Stimulated activated CD8-positive, alpha-beta memory T cell treated with anti-CD3 and anti-CD28 coated beads, Interleukin-7, amount 100 ng/mL, for 1 hour (primary cell): ENCODE measurements at regions not wholly inside any gene's neighbourhood (a gene's known extent, or its start where the extent isn't known, plus 50 kb on each side); places are given as distances from the start of the nearest gene placed in this dataset.

ENCODE experiments used
- DNase-seq, 2 donors: peaks; one replicate each; pipeline ENCODE4 v3.0.0-alpha.2; 2020; ENCODE audit warnings: low read depth in 2 of 2

GRCh38 chr15:91555312-91555711 is 298.2 kb upstream of the SLCO3A1 start:
- no peak for DNase-seq

DNA sequence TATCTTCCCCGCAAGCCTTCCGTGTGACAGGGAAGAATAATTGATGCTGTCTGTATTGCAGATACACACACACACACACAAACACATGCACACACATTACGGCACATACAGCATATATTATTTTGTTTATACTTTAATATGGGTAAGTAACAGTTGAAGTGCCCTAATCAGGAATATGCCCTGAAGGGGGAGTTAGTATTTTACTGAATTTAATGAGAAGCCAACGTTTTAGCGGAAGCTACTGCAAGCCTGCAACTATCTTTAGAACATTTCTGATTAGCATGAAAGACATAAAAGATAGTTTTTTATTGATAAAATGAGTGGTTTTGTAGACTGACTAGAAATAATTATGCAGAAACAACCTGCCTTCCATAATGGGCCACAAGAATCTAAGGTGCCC is 296.6 kb upstream of the SLCO3A1 start:
- no peak for DNase-seq

GRCh38 chr15:91559066-91559465 is 294.4 kb upstream of the SLCO3A1 start:
- DNase-seq, result no peak

DNA sequence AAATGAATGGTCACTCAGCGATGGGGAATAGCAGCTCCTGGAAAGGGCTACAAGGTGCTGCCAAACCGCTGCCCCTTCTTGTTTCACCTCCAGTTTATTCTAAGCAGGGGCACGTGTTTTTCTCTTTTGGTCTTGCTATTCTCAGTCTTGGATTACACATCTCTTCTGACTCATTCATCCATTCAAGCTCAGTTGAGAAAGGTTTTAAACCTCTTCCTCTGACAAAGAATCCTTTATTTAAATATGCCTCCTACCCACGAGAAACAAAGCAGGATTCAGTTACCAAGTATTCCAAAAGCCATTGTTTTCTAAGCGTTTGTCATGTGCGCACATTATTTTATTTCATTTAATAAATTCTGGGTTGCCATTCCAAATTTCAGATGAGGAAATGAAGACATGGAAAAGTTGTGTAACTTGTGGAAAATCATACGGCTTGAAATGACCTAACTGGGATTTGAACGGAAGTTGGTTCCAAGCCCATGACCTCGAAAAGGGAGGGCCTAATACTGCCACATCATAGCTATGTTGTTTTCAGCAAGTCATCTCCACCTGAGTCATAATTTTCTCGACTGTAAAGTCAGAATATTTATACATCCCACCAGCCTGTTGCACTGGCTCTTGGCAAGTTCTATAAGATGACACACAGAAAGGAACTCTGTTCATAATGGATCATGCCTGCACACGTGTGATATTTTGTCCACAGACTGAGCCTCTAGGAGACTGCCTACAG is 292.0 kb upstream of the SLCO3A1 start:
- no peak for DNase-seq

DNA sequence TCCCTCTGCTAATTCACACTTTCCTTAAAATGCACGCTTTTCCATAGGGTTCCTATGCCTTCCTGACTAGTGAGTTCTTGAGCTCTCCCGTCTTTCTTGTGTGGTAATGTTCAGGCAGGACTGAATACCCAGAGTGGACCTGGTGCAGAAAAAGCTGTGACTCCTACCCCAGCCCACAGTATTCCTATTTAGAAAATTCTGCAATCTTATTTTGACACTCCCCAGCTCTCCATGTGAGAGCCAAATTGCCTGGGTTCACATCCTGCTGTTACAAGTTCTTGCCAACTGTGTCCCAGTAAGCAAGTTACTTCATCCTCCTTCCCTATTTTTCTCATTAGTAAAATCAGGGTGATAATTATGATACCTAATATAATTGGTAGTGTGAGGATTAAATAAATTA is 290.8 kb upstream of the SLCO3A1 start:
- no peak for DNase-seq

- DNase-seq, result no peak
These were observed 288.9 kb upstream of the SLCO3A1 start for GRCh38 chr15:91564631-91565030.

DNA sequence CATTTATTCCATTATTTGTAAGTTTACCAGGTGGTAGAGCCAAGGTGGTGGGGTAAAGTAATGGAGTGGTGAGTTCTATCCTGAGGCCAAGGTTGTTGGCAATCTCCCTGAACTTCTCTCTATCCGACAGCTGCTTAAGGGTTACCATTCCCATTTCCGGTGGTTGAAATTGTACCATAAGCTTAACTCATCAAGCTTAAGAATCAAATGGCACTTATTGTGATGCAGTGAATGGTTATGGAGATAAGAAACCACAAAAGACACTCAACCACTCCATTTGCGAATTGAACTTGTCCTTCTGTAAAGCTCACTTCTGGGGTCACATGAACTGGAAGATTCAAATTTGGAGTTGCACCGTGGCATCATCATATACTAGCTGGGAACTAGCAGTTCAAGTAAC is 287.4 kb upstream of the SLCO3A1 start:
- DNase-seq, result no peak

GRCh38 chr15:91568036-91568435 is 285.5 kb upstream of the SLCO3A1 start:
- no peak for DNase-seq

- no peak for DNase-seq
These were observed 281.4 kb upstream of the SLCO3A1 start for GRCh38 chr15:91572110-91572509.

- no peak for DNase-seq
These were observed 277.4 kb upstream of the SLCO3A1 start for GRCh38 chr15:91576096-91576495.

DNA sequence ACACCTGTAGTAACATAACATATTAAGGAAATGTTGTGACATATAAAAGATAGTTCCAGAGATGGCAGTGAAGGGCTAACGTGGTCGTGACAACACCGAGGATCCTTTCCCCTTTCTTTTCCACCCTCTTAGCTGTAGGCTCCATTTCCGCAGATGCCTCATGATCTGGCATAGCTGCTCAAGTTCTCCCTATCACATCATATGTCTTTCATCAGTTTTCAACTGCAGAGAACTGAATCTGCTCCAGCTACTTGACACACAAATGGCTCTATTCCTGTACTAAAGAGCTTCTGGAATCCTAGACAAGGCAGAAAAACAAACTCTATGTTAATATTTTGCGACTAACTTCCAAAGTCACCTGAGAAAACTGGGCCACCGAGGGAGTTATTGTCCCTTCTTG is 275.0 kb upstream of the SLCO3A1 start:
- no peak for DNase-seq

DNA sequence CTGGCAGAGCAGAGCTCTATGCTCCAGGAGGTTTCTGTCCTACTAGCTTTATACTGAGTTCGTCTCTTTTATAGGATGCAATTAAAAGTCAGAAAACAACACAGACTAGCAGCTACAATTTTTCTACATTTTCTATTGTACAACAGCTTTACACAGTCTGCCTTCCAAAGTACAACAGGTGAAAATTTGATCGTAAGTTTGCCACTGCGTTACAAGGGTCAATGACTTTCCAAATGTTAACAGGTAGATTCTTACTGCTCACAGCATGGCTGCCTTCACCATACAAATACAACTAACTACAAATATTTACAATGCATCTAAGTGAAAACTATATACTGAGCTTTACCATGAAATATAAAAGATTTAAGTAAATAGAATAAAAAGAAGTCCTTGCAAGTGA is 268.6 kb upstream of the SLCO3A1 start:
- no peak for DNase-seq

DNA sequence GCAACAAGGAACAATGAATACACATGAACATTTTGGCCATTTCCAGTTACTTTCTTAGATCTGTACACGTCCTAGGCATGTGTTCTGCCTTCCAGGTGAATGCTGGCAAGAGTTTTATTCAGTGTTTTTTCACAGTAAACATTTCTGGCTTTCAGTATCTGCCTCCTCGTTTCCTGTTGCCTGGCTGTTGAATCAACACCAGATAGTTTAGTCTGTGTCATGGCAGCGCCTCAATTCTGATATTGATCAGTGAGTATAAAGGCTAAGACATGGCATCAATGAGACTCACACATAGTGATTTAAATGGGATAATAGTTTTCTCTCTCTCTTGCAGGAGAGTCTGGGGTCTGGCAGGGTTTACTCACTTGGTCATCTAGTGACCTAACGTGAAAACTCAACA is 266.9 kb upstream of the SLCO3A1 start:
- no peak for DNase-seq

- DNase-seq, result no peak
These were observed 264.1 kb upstream of the SLCO3A1 start for GRCh38 chr15:91589360-91589759.

DNA sequence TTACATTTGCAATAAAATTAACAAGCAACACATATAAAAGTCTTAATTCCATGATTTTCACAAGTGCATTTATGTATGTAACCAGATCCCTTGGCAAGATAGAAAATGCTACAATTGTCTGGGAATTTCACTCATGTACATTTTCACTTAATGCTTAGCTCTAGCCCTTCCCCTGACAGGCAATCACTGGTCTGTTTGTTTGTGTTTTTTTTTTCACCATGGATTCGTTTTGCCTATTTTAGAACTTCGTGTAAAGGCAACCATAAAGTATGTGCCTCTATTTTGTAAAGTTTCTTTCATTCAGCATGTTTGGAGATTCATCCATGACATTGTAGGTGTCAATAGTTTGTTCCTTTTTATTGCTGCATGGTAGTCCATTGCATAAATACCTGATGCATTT is 260.9 kb upstream of the SLCO3A1 start:
- no peak for DNase-seq

DNA sequence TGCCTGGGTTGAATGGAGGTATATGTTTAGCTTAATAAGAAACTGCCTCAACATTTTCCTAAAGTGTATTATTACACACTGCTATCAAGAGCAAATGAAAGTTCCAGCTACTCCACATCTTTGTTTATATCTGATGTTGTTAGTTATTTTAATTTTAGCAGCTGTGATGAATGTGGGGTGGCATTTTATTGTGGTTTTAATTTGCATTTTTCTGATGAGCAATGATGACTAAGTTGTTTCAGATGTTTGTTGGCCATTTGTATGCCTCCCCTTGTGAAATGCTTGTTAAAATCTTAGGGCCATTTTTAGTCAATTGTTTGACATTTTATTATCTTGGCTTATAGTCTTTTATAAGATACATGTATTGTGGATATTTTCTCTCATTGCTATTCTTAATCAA is 260.4 kb upstream of the SLCO3A1 start:
- DNase-seq, result no peak

GRCh38 chr15:91593653-91594052 is 259.9 kb upstream of the SLCO3A1 start:
- DNase-seq, result no peak

DNA sequence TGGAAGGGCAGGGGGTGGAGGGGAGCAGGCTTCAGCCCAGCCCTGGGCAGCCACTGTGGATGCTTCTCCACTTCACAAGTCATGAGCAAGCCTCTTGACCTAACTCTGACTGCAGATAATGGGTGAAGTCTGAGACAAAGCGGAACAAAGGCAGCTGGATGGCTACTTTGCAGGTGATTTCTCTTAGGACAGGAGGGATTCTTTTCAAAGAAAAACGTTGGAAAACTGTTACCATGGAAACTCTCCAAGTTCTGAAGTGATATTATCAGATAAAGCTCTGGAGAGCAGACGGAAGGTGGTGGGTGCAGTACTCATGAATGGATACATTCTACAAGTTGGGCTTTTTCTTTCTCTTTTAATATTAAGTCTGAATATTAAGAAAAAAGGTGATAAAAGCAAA is 254.2 kb upstream of the SLCO3A1 start:
- no peak for DNase-seq

- DNase-seq, result no peak
These were observed 250.0 kb upstream of the SLCO3A1 start for GRCh38 chr15:91603384-91604080.

GRCh38 chr15:91604122-91604521 is 249.4 kb upstream of the SLCO3A1 start:
- DNase-seq, result no peak

DNA sequence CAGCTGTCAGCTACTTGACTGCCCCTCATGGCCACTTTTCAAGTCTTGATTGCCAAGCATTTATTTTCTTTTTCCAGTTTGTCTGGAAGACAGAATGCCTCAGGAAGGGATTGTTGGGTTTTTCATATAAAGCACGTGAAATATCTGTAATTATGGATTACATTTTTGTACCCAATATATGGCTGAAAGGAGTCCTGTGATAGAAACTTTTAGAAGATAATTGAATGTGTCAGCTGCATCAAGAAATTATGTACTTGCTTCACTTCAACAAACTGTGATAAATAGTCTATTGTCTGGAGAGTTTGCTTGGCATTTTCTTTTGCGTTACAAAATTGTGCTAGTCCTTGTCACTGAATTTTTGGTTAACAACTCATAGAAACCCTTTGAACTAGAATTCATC is 247.9 kb upstream of the SLCO3A1 start:
- DNase-seq, result no peak

GRCh38 chr15:91609231-91609630 is 244.3 kb upstream of the SLCO3A1 start:
- DNase-seq, result no peak

- DNase-seq, result no peak
These were observed 243.5 kb upstream of the SLCO3A1 start for GRCh38 chr15:91609966-91610365.
